ENCODE measurements at regions not wholly inside any gene's neighbourhood (a gene's known extent, or its start where the extent isn't known, plus 50 kb on each side); places are given as distances from the start of the nearest gene placed in this dataset.

GRCh38 chr14:49992448-49992847 lies 99.6 kb downstream of the ARF6 start:
- DNase-seq: no peak
- H3K9me3 ChIP-seq: no peaks in the 10 kb centered on the region
- H3K27me3 ChIP-seq: no peaks in the 10 kb centered on the region
- H3K4me3 ChIP-seq: no peak overlapping the region
- H3K27ac ChIP-seq: no peak overlapping the region
- TF ChIP-seq POLR2A (IDR thresholded peaks at IDR 0.05) (no peak), CTCF (IDR thresholded peaks at IDR 0.05) (no peak)
- H3K4me1 ChIP-seq: no peaks in the 10 kb centered on the region
- H3K36me3 ChIP-seq: no peaks in the 10 kb centered on the region
- intact Hi-C loops (cut with DNase I; ENCODE audit: low total_unique reads): no loop called here

GRCh38 chr14:49992901-49993339 lies 100.0 kb downstream of the ARF6 start:
- Histone ChIP-seq H3K27me3 (no peaks in the 10 kb centered on the region), H3K36me3 (no peaks in the 10 kb centered on the region), H3K4me1 (no peaks in the 10 kb centered on the region), H3K4me3 (no peak overlapping the region), H3K27ac (no peak overlapping the region), H3K9me3 (no peaks in the 10 kb centered on the region)
- TF ChIP-seq POLR2A (IDR thresholded peaks at IDR 0.05) (no peak), CTCF (IDR thresholded peaks at IDR 0.05) (no peak)
- no peak for DNase-seq
- intact Hi-C loops (cut with DNase I; ENCODE audit: low total_unique reads): no loop called here

GRCh38 chr14:49993565-49993964 lies 100.7 kb downstream of the ARF6 start:
- DNase-seq: no peak
- H3K9me3 ChIP-seq: no peaks in the 10 kb centered on the region
- intact Hi-C loops (cut with DNase I; ENCODE audit: low total_unique reads): no loop called here
- no peak overlapping the region for H3K4me3 ChIP-seq
- H3K27me3 ChIP-seq: no peaks in the 10 kb centered on the region
- H3K4me1 ChIP-seq: no peaks in the 10 kb centered on the region
- H3K36me3 ChIP-seq: no peaks in the 10 kb centered on the region
- no peak for TF ChIP-seq POLR2A (IDR thresholded peaks at IDR 0.05)
- TF ChIP-seq CTCF (IDR thresholded peaks at IDR 0.05): no peak
- H3K27ac ChIP-seq: no peak overlapping the region

- no peaks in the 10 kb centered on the region for H3K36me3 ChIP-seq
- H3K27me3 ChIP-seq: no peaks in the 10 kb centered on the region
- no peak overlapping the region for H3K27ac ChIP-seq
- DNase-seq: no peak
- TF ChIP-seq POLR2A (IDR thresholded peaks at IDR 0.05) (no peak), CTCF (IDR thresholded peaks at IDR 0.05) (no peak)
- no peaks in the 10 kb centered on the region for H3K9me3 ChIP-seq
- intact Hi-C loops (cut with DNase I; ENCODE audit: low total_unique reads): no loop called here
- peaks cover 0 to 2% of the 10 kb centered on the region in 2 donors for H3K4me1 ChIP-seq
- H3K4me3 ChIP-seq: no peak overlapping the region
Measured at GRCh38 chr14:49994951-49995561, 102.2 kb downstream of the ARF6 start.

- intact Hi-C loops (cut with DNase I; ENCODE audit: low total_unique reads): no loop called here
- TF ChIP-seq POLR2A (IDR thresholded peaks at IDR 0.05): no peak
- no peak for TF ChIP-seq CTCF (IDR thresholded peaks at IDR 0.05)
- H3K27ac ChIP-seq: no peak overlapping the region
Measured at GRCh38 chr14:49997991-49998390, 105.1 kb downstream of the ARF6 start.

More at GRCh38 chr14:49997991-49998390, 105.1 kb downstream of the ARF6 start:
- no peaks in the 10 kb centered on the region for H3K9me3 ChIP-seq
- no peaks in the 10 kb centered on the region for H3K36me3 ChIP-seq
- no peak for DNase-seq
- no peaks in the 10 kb centered on the region for H3K27me3 ChIP-seq
- no peak overlapping the region for H3K4me3 ChIP-seq
- H3K4me1 ChIP-seq: peaks cover 5 to 9% of the 10 kb centered on the region in 2 donors
